ENCODE measurements at regions not wholly inside any gene's neighbourhood (a gene's known extent, or its start where the extent isn't known, plus 50 kb on each side); places are given as distances from the start of the nearest gene placed in this dataset.

- TF ChIP-seq, protein P1, sequence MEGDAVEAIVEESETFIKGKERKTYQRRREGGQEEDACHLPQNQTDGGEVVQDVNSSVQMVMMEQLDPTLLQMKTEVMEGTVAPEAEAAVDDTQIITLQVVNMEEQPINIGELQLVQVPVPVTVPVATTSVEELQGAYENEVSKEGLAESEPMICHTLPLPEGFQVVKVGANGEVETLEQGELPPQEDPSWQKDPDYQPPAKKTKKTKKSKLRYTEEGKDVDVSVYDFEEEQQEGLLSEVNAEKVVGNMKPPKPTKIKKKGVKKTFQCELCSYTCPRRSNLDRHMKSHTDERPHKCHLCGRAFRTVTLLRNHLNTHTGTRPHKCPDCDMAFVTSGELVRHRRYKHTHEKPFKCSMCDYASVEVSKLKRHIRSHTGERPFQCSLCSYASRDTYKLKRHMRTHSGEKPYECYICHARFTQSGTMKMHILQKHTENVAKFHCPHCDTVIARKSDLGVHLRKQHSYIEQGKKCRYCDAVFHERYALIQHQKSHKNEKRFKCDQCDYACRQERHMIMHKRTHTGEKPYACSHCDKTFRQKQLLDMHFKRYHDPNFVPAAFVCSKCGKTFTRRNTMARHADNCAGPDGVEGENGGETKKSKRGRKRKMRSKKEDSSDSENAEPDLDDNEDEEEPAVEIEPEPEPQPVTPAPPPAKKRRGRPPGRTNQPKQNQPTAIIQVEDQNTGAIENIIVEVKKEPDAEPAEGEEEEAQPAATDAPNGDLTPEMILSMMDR (IDR thresholded peaks at IDR 0.05; ENCODE audit: low read depth, low read length) = no peak
- no peak for TF ChIP-seq MAX (IDR thresholded peaks at IDR 0.05; ENCODE audit: low read depth, low read length)
Measured at GRCh38 chr18:2178036-2178435, 393.3 kb downstream of the METTL4 start.
